ENCODE measurements at regions not wholly inside any gene's neighbourhood (a gene's known extent, or its start where the extent isn't known, plus 50 kb on each side); places are given as distances from the start of the nearest gene placed in this dataset.

DNA sequence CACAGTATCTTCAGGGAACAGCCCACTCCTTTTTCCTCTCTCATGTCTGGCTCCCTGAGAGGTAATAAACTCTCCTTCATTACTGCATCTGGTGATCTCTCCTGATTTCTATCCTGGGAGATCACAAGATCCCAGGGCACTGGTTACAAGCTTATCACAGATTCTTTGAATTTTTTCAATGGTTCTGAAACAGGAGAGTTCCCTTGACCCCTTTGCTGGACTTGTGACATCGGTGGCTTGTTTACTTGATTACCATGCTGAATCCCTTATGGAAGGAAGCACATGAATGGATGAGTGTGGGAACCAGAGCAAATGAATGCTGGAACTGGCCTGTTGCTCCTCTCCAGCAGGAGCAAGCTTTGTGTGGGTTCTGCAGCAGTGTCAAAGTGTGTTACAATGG is 67.2 kb upstream of the HNMT start:
- TF ChIP-seq, protein P1, sequence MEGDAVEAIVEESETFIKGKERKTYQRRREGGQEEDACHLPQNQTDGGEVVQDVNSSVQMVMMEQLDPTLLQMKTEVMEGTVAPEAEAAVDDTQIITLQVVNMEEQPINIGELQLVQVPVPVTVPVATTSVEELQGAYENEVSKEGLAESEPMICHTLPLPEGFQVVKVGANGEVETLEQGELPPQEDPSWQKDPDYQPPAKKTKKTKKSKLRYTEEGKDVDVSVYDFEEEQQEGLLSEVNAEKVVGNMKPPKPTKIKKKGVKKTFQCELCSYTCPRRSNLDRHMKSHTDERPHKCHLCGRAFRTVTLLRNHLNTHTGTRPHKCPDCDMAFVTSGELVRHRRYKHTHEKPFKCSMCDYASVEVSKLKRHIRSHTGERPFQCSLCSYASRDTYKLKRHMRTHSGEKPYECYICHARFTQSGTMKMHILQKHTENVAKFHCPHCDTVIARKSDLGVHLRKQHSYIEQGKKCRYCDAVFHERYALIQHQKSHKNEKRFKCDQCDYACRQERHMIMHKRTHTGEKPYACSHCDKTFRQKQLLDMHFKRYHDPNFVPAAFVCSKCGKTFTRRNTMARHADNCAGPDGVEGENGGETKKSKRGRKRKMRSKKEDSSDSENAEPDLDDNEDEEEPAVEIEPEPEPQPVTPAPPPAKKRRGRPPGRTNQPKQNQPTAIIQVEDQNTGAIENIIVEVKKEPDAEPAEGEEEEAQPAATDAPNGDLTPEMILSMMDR (conservative IDR thresholded peaks at IDR 0.05 in 1 of 2, IDR thresholded peaks at IDR 0.05 in 1 of 2; ENCODE audit: extremely low read depth in 1 of 2, insufficient read depth in 1 of 2, low read depth in 1 of 2, low read length in 2 of 2), result no peak
- no peak for TF ChIP-seq EZH2 (IDR thresholded peaks at IDR 0.05; ENCODE audit: borderline replicate concordance, low read length)
